ENCODE measurements at regions not wholly inside any gene's neighbourhood (a gene's known extent, or its start where the extent isn't known, plus 50 kb on each side); places are given as distances from the start of the nearest gene placed in this dataset.

DNA sequence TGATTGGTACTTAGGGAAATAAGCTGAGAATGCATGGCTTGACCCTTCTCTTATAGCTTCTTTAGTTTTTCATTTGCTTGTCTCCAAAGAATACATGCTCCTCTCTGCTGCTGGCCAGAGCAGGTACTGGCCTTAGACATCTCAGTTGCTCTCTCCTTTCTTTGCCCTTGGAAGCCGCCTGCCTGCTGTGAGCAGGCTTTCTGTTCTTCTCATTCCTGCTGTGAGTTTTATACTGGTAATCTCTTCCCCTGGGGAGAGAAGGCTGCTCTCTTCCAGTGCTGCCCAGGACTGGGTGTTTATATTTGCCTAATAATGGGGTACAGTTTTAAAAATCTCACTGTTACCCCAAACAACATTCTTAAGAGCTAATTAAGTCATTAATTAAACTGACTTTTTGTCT, 323.5 kb upstream of the LRRC7 start:
- Mint-ChIP-seq H3K4me3 (no peak overlapping the region), H3K27ac (no peak overlapping the region), H3K27me3 (ENCODE audit: low read depth) (peaks cover 3% of the 10 kb centered on the region), H3K9me3 (no peaks in the 10 kb centered on the region), H3K36me3 (ENCODE audit: low read depth) (no peaks in the 10 kb centered on the region), H3K4me1 (peaks cover 11% of the 10 kb centered on the region)
- TF ChIP-seq CTCF (IDR thresholded peaks at IDR 0.05; ENCODE audit: unreplicated experiment in 3 of 3): no peak

DNA sequence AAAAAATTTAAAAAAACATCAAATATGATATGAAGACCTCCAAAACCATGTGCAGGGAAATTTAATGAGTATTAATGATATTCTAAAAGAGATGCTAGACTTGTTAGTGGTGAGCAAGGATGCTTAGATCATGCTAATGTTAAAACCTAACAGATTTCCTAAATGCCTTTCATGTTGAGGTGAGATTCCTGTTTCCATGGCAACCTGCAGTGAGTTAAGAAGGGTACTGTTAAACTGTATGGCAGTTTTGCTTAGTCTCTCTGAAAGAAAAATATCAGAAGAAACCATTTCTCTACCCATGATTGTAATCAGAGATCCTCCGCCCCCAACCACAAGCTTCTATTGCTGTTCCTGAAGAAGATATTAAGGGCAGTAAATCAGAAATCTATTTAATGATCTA, 321.6 kb upstream of the LRRC7 start:
- H3K36me3 Mint-ChIP-seq (ENCODE audit: low read depth): no peaks in the 10 kb centered on the region
- TF ChIP-seq CTCF (IDR thresholded peaks at IDR 0.05; ENCODE audit: unreplicated experiment in 3 of 3): no peak
- H3K9me3 Mint-ChIP-seq: no peaks in the 10 kb centered on the region
- H3K27ac Mint-ChIP-seq: peak overlapping the region in 1 of 3 experiments; percentile 23
- H3K27me3 Mint-ChIP-seq (ENCODE audit: low read depth): peaks cover under 1% of the 10 kb centered on the region
- peaks cover 11% of the 10 kb centered on the region for H3K4me1 Mint-ChIP-seq
- no peak overlapping the region for H3K4me3 Mint-ChIP-seq

DNA sequence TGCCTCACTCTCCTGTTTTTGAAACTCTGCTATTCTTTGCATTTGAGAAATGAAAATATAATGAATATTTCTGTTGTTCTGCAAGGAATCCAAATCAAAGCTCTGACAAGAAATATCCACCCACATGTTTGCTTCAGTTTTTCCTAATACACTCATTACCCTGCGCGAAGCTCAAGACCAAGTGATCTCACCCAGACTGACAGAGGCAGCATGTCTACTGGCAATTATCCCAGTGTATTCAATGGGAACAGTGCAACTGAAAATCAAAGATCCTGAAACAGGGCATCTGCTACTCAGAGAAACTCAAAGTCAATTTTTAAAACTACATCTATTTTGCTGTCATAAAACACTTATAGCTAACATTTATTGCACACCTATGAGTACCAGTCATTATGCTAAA, 321.0 kb upstream of the LRRC7 start:
- Mint-ChIP-seq H3K27ac (peak overlapping the region in 2 of 3 experiments; percentile 12 to 23), H3K4me3 (no peak overlapping the region), H3K4me1 (peaks cover 11% of the 10 kb centered on the region), H3K36me3 (ENCODE audit: low read depth) (no peaks in the 10 kb centered on the region), H3K27me3 (ENCODE audit: low read depth) (no peaks in the 10 kb centered on the region), H3K9me3 (no peaks in the 10 kb centered on the region)
- TF ChIP-seq CTCF (IDR thresholded peaks at IDR 0.05; ENCODE audit: unreplicated experiment in 3 of 3): no peak

DNA sequence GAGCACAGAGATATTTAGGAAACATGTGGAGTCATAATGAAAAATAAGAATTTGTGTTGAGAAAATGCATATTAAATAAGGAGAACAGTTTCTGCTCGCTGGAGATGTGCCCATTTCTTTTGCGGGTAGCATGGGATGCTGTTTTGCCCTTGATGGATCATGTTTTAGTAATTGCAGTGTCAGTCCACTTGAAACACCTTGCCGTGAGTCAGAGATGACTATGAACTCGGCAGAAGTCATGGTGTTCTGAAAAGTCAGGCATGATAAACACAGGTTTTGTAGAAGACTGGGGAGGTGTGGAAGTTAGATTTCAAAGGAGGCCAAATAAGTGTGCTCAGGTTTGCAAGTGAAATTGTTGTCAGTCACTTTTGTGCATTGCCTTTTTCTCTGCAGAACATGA, 315.0 kb upstream of the LRRC7 start:
- Mint-ChIP-seq H3K36me3 (ENCODE audit: low read depth) (no peaks in the 10 kb centered on the region), H3K4me3 (no peak overlapping the region), H3K4me1 (no peaks in the 10 kb centered on the region), H3K27me3 (ENCODE audit: low read depth) (no peaks in the 10 kb centered on the region), H3K9me3 (no peaks in the 10 kb centered on the region), H3K27ac (no peak overlapping the region)
- TF ChIP-seq CTCF (IDR thresholded peaks at IDR 0.05; ENCODE audit: unreplicated experiment in 3 of 3): no peak

GRCh38 chr1:69256036-69256435, 311.7 kb upstream of the LRRC7 start:
- Mint-ChIP-seq H3K9me3 (no peaks in the 10 kb centered on the region), H3K36me3 (ENCODE audit: low read depth) (no peaks in the 10 kb centered on the region), H3K4me1 (no peaks in the 10 kb centered on the region), H3K27ac (no peak overlapping the region), H3K27me3 (ENCODE audit: low read depth) (peaks cover 6% of the 10 kb centered on the region), H3K4me3 (no peak overlapping the region)
- TF ChIP-seq CTCF (IDR thresholded peaks at IDR 0.05; ENCODE audit: unreplicated experiment in 3 of 3): no peak

DNA sequence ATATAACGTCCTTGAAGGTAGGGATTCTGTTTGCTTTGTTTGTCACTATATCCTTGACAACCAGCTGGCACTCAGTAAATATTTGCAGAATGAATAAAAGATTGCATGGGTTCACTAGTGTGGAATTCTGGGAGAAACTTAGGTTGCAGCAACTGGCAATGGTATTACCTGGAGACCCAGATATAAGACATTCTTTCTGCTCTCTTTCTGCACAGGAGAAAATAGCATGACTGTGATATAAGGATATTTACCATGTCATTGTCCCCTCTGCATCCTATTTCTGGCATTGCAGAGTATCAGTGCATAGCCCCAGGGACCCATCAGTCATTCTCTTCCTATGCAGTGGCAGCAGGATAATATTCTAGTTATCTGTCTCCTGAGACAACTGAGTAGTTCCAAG, 308.9 kb upstream of the LRRC7 start:
- Mint-ChIP-seq H3K4me3 (no peak overlapping the region), H3K27me3 (ENCODE audit: low read depth) (peaks cover 6% of the 10 kb centered on the region), H3K9me3 (no peaks in the 10 kb centered on the region), H3K4me1 (peaks cover 11% of the 10 kb centered on the region), H3K36me3 (ENCODE audit: low read depth) (no peaks in the 10 kb centered on the region), H3K27ac (no peak overlapping the region)
- no peak for TF ChIP-seq CTCF (IDR thresholded peaks at IDR 0.05; ENCODE audit: unreplicated experiment in 3 of 3)

Measured in nephron (organoid).